SK-N-SH treated with all-trans-retinoic acid at 6 μM for 48 hours (cell line): ENCODE measurements at regions not wholly inside any gene's neighbourhood (a gene's known extent, or its start where the extent isn't known, plus 50 kb on each side); places are given as distances from the start of the nearest gene placed in this dataset.

Experiments
- ATAC-seq: fragments of 200-7000 bp; cut with Tn5 transposase; 3 replicates; pipeline ENCODE4 v1.9.1; 2020; ENCODE audit warnings: mild to moderate bottlenecking, moderate library complexity
- ARNTL ChIP-seq: fragments of 450-650 bp; formaldehyde crosslinking; IDR thresholded peaks from 2 replicates; pipeline ENCODE4 v1.5.0; 2020; ENCODE audit warnings: low read depth, mild to moderate bottlenecking, moderate library complexity, borderline replicate concordance
- BACH2 ChIP-seq: fragments of 250-450 bp; sonication (Bioruptor Pico); IDR thresholded peaks from 2 replicates; pipeline ENCODE4 v1.9.0; 2021; ENCODE audit warnings: mild to moderate bottlenecking, borderline replicate concordance
- CREB5 ChIP-seq: fragments of 250-450 bp; sonication (Bioruptor Pico); IDR thresholded peaks from 2 replicates; pipeline ENCODE4 v1.5.1; 2020; ENCODE audit warnings: low read depth, mild to moderate bottlenecking, moderate library complexity
- CSRNP3 ChIP-seq: fragments of 250-450 bp; sonication (Bioruptor Pico); IDR thresholded peaks from 2 replicates; pipeline ENCODE4 v1.5.1; 2021; ENCODE audit warnings: mild to moderate bottlenecking, moderate library complexity
- ESRRG ChIP-seq: fragments of 250-450 bp; sonication (Bioruptor Pico); IDR thresholded peaks from 2 replicates; pipeline ENCODE4 v1.6.1; 2021; ENCODE audit warnings: mild to moderate bottlenecking
- GLIS3 ChIP-seq: fragments of 250-450 bp; sonication (Bioruptor Pico); IDR thresholded peaks from 2 replicates; pipeline ENCODE4 v1.5.0; 2020; ENCODE audit warnings: mild to moderate bottlenecking, moderate library complexity
- ISL1 ChIP-seq: fragments of 250-450 bp; sonication (Bioruptor Pico); IDR thresholded peaks from 2 replicates; pipeline ENCODE4 v2.1.2; 2022; ENCODE audit warnings: mild to moderate bottlenecking, moderate library complexity
- PATZ1 ChIP-seq: fragments of 250-450 bp; sonication (Bioruptor Pico); IDR thresholded peaks from 2 replicates; pipeline ENCODE4 v1.8.0; 2020; ENCODE audit warnings: mild to moderate bottlenecking, moderate library complexity, borderline replicate concordance
- POU6F1 ChIP-seq: fragments of 250-450 bp; sonication (Bioruptor Pico); IDR thresholded peaks from 2 replicates; pipeline ENCODE4 v1.8.0; 2021; ENCODE audit warnings: low read depth, mild to moderate bottlenecking, moderate library complexity, borderline replicate concordance
- PPARA ChIP-seq: fragments of 250-450 bp; sonication (Bioruptor Pico); IDR thresholded peaks from 2 replicates; pipeline ENCODE4 v1.5.0; 2020; ENCODE audit warnings: mild to moderate bottlenecking, borderline replicate concordance
- SNAI2 ChIP-seq: fragments of 250-450 bp; sonication (Bioruptor Pico); IDR thresholded peaks from 2 replicates; pipeline ENCODE4 v1.5.0; 2020; ENCODE audit warnings: mild to moderate bottlenecking, moderate library complexity
- TCF4 ChIP-seq: fragments of 250-450 bp; sonication (Bioruptor Pico); IDR thresholded peaks from 2 replicates; pipeline ENCODE4 v1.8.0; 2021; ENCODE audit warnings: mild to moderate bottlenecking, moderate library complexity, borderline replicate concordance
- TOX ChIP-seq: fragments of 250-450 bp; sonication (Bioruptor Pico); IDR thresholded peaks from 2 replicates; pipeline ENCODE4 v1.8.0; 2021; ENCODE audit warnings: mild to moderate bottlenecking, moderate library complexity, borderline replicate concordance
- TSHZ2 ChIP-seq: fragments of 250-450 bp; sonication (Bioruptor Pico); IDR thresholded peaks from 2 replicates; pipeline ENCODE4 v1.5.0; 2020; ENCODE audit warnings: mild to moderate bottlenecking, moderate library complexity
- ZC3H10 ChIP-seq: fragments of 250-450 bp; sonication (Bioruptor Pico); IDR thresholded peaks from 2 replicates; pipeline ENCODE4 v1.5.1; 2021; ENCODE audit warnings: mild to moderate bottlenecking, moderate library complexity
- ZFP3 ChIP-seq: fragments of 250-450 bp; sonication (Bioruptor Pico); IDR thresholded peaks from 2 replicates; pipeline ENCODE4 v1.5.0; 2020; ENCODE audit warnings: mild to moderate bottlenecking, moderate library complexity
- ZFP30 ChIP-seq: fragments of 450-650 bp; formaldehyde crosslinking; IDR thresholded peaks from 2 replicates; pipeline ENCODE4 v1.5.0; 2022; ENCODE audit warnings: mild to moderate bottlenecking, moderate library complexity
- ZNF565 ChIP-seq: fragments of 450-650 bp; formaldehyde crosslinking; conservative IDR thresholded peaks from 2 replicates; pipeline ENCODE4 v1.5.0; 2020; ENCODE audit warnings: low read depth, mild to moderate bottlenecking, moderate library complexity
- ZNF70 ChIP-seq: fragments of 450-650 bp; formaldehyde crosslinking; IDR thresholded peaks from 2 replicates; pipeline ENCODE4 v1.5.0; 2020; ENCODE audit warnings: mild to moderate bottlenecking, moderate library complexity
- ZNF8 ChIP-seq: fragments of 450-650 bp; formaldehyde crosslinking; IDR thresholded peaks from 2 replicates; pipeline ENCODE4 v1.5.0; 2020; ENCODE audit warnings: mild to moderate bottlenecking, moderate library complexity

GRCh38 chr15:37574985-37575384 lies 359.5 kb upstream of the TMCO5A start:
- TF ChIP-seq BACH2 (CRISPR knock-in tag) (no peak), ZC3H10 (CRISPR knock-in tag) (no peak), TCF4 (CRISPR knock-in tag) (no peak), PATZ1 (CRISPR knock-in tag) (no peak), ARNTL (CRISPR knock-in tag) (no peak), ZNF8 (no peak), GLIS3 (CRISPR knock-in tag) (no peak), TSHZ2 (CRISPR knock-in tag) (no peak), ISL1 (CRISPR knock-in tag) (no peak)
- peak; percentile 60 for ATAC-seq

- ATAC-seq = no peak
- TF ChIP-seq ZFP30 (no peak), ZNF8 (no peak), ZC3H10 (CRISPR knock-in tag) (no peak), ZNF565 (CRISPR knock-in tag) (no peak), ZNF70 (no peak), POU6F1 (CRISPR knock-in tag) (no peak), CSRNP3 (CRISPR knock-in tag) (no peak), ESRRG (CRISPR knock-in tag) (no peak), PPARA (CRISPR knock-in tag) (no peak), ZFP3 (CRISPR knock-in tag) (no peak), PATZ1 (CRISPR knock-in tag) (no peak), GLIS3 (CRISPR knock-in tag) (no peak), TCF4 (CRISPR knock-in tag) (no peak), CREB5 (CRISPR knock-in tag) (no peak), TOX (CRISPR knock-in tag) (no peak), BACH2 (CRISPR knock-in tag) (no peak), SNAI2 (CRISPR knock-in tag) (no peak), ISL1 (CRISPR knock-in tag) (no peak)
These were observed 357.5 kb upstream of the TMCO5A start for GRCh38 chr15:37576952-37577351.
